ENCODE measurements at regions not wholly inside any gene's neighbourhood (a gene's known extent, or its start where the extent isn't known, plus 50 kb on each side); places are given as distances from the start of the nearest gene placed in this dataset.

GRCh38 chr3:3476669-3477068 lies 297.2 kb upstream of the CRBN start:
- CTCF ChIA-PET = no interaction called here
- Mint-ChIP-seq H3K4me3 (ENCODE audit: unreplicated experiment) (no peak overlapping the region), H3K9me3 (ENCODE audit: unreplicated experiment) (no peaks in the 10 kb centered on the region), H3K36me3 (ENCODE audit: insufficient read depth, unreplicated experiment) (no peaks in the 10 kb centered on the region), H3K27ac (ENCODE audit: low read depth, unreplicated experiment) (no peak overlapping the region), H3K27me3 (ENCODE audit: insufficient read depth, unreplicated experiment) (peaks cover 11% of the 10 kb centered on the region), H3K4me1 (ENCODE audit: insufficient read depth, unreplicated experiment) (no peaks in the 10 kb centered on the region)
- no peak for DNase-seq (ENCODE audit: unreplicated experiment)
- intact Hi-C loops (cut with micrococcal nuclease) = no loop called here
- POLR2A ChIA-PET = no interaction called here
- BruUV-seq (replicated peaks) = no TSS peak
- TF ChIP-seq CTCF (IDR thresholded peaks at IDR 0.05; ENCODE audit: unreplicated experiment) = no peak

GRCh38 chr3:3468596-3468995 lies 289.1 kb upstream of the CRBN start:
- no peaks in the 10 kb centered on the region for H3K36me3 Mint-ChIP-seq (ENCODE audit: insufficient read depth, unreplicated experiment)
- POLR2A ChIA-PET = no interaction called here
- H3K27ac Mint-ChIP-seq (ENCODE audit: low read depth, unreplicated experiment) = no peak overlapping the region
- H3K4me3 Mint-ChIP-seq (ENCODE audit: unreplicated experiment) = no peak overlapping the region
- H3K4me1 Mint-ChIP-seq (ENCODE audit: insufficient read depth, unreplicated experiment) = no peaks in the 10 kb centered on the region
- H3K9me3 Mint-ChIP-seq (ENCODE audit: unreplicated experiment) = no peaks in the 10 kb centered on the region
- no peak for DNase-seq (ENCODE audit: unreplicated experiment)
- intact Hi-C loops (cut with micrococcal nuclease) = no loop called here
- TF ChIP-seq CTCF (IDR thresholded peaks at IDR 0.05; ENCODE audit: unreplicated experiment) = no peak
- CTCF ChIA-PET = interaction anchor here (0.5 kb wide), 1 partner anchor 16 kb away, joined by 3 read pairs; no protein-coding TSS in a partner anchor
- H3K27me3 Mint-ChIP-seq (ENCODE audit: insufficient read depth, unreplicated experiment) = no peaks in the 10 kb centered on the region
- BruUV-seq (replicated peaks) = no TSS peak

GRCh38 chr3:3464131-3464530 lies 284.6 kb upstream of the CRBN start:
- no peaks in the 10 kb centered on the region for H3K4me1 Mint-ChIP-seq (ENCODE audit: insufficient read depth, unreplicated experiment)
- POLR2A ChIA-PET = no interaction called here
- intact Hi-C loops (cut with micrococcal nuclease) = no loop called here
- no peaks in the 10 kb centered on the region for H3K27me3 Mint-ChIP-seq (ENCODE audit: insufficient read depth, unreplicated experiment)
- H3K27ac Mint-ChIP-seq (ENCODE audit: low read depth, unreplicated experiment) = no peak overlapping the region
- TF ChIP-seq CTCF (IDR thresholded peaks at IDR 0.05; ENCODE audit: unreplicated experiment) = no peak
- DNase-seq (ENCODE audit: unreplicated experiment) = no peak
- BruUV-seq (replicated peaks) = no TSS peak
- H3K4me3 Mint-ChIP-seq (ENCODE audit: unreplicated experiment) = no peak overlapping the region
- H3K36me3 Mint-ChIP-seq (ENCODE audit: insufficient read depth, unreplicated experiment) = no peaks in the 10 kb centered on the region
- CTCF ChIA-PET = no interaction called here
- H3K9me3 Mint-ChIP-seq (ENCODE audit: unreplicated experiment) = no peaks in the 10 kb centered on the region

GRCh38 chr3:3461317-3461716 lies 281.8 kb upstream of the CRBN start:
- Mint-ChIP-seq H3K4me1 (ENCODE audit: insufficient read depth, unreplicated experiment) (no peaks in the 10 kb centered on the region), H3K36me3 (ENCODE audit: insufficient read depth, unreplicated experiment) (no peaks in the 10 kb centered on the region), H3K4me3 (ENCODE audit: unreplicated experiment) (no peak overlapping the region), H3K9me3 (ENCODE audit: unreplicated experiment) (no peaks in the 10 kb centered on the region), H3K27ac (ENCODE audit: low read depth, unreplicated experiment) (no peak overlapping the region), H3K27me3 (ENCODE audit: insufficient read depth, unreplicated experiment) (no peaks in the 10 kb centered on the region)
- ChIA-PET POLR2A (no interaction called here), CTCF (no interaction called here)
- no TSS peak for BruUV-seq (replicated peaks)
- intact Hi-C loops (cut with micrococcal nuclease) = no loop called here
- no peak for DNase-seq (ENCODE audit: unreplicated experiment)
- no peak for TF ChIP-seq CTCF (IDR thresholded peaks at IDR 0.05; ENCODE audit: unreplicated experiment)
